Hematopoietic multipotent progenitor cell treated with erythropoietin and hydrocortisone succinate and interleukin-3 and kit ligand, for 17 days (in vitro differentiated cells): ENCODE measurements at regions not wholly inside any gene's neighbourhood (a gene's known extent, or its start where the extent isn't known, plus 50 kb on each side); places are given as distances from the start of the nearest gene placed in this dataset.

ENCODE experiments used
- DNase-seq: peaks from one replicate; pipeline ENCODE4 v3.0.0-alpha.2; 2015; ENCODE audit warnings: low spot score

DNA sequence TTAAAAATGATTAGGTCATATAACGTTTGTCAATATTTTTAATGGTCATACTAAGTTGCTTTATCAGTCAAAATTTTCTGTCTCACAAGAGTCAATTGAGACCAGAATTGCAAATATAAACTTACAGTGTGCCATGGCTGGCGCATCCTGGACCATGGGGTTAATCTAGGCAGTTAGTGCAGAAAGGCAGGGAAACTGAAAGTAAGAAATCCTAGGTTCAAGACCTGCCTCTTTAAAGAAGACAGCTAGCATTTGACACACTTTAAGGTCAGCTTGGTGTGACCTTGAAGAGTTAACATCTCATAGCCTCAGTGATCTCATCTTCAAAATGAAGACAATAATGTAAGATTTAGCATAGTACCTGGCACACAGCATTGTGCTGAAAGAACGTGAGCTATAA, 210.0 kb upstream of the DAB1 start:
- DNase-seq: no peak

DNA sequence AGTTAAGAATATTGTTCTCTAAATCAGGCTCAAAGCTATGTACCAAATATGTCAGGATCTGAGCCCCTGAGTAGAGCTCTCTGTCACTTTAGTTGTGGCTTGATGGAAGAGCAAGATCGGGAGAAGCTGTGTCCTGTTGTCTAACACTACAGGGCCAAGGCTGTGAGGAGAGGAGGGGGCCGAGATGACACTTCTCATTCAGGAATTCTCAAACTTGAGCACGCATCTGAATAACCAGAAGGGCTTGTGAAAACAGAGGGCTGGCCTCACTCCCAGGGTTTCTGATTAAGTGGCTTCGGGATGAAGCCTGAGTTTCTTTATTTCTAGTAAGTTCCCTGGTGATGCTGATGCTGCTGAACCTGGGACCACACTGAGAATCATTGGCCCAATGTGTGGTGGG, 209.2 kb upstream of the DAB1 start:
- no peak for DNase-seq

DNA sequence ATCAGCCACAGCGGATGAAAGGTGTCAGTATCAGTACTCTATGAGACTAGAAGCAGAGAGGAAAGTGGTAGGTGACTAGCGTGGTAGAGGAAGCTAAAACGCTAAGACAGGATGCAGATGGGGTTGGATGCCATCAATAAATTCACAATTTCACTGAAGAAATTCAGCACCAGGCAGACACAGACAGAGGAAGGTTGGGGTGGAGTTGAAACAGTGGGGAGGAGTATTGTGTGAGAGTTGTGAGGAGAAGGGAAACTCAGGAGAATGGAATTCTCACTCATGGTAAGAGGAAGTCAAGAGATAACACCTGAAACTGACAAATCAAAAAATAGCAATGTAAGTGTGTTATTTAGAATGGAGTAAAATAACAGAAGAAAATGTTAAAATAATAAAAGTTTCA, 208.5 kb upstream of the DAB1 start:
- DNase-seq: no peak

DNA sequence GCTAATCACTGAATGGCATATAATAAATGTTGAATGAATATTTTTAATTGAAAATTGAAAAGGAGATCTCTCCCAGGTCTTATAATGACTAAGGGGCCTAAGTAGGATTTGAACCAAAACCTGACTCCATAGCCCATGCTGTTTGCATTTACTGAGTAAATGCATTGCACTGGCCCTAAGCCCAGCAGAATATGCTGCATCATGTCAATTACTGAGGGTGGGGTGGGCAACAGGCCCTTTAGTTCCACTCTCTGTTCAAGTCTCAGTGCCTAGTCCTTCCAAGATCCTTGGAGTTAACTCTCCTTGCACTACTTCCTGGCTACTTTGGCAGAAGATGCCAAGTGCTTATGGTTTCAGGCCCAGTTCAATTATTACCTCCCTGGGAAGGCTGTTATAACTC, 203.8 kb upstream of the DAB1 start:
- DNase-seq: no peak

DNA sequence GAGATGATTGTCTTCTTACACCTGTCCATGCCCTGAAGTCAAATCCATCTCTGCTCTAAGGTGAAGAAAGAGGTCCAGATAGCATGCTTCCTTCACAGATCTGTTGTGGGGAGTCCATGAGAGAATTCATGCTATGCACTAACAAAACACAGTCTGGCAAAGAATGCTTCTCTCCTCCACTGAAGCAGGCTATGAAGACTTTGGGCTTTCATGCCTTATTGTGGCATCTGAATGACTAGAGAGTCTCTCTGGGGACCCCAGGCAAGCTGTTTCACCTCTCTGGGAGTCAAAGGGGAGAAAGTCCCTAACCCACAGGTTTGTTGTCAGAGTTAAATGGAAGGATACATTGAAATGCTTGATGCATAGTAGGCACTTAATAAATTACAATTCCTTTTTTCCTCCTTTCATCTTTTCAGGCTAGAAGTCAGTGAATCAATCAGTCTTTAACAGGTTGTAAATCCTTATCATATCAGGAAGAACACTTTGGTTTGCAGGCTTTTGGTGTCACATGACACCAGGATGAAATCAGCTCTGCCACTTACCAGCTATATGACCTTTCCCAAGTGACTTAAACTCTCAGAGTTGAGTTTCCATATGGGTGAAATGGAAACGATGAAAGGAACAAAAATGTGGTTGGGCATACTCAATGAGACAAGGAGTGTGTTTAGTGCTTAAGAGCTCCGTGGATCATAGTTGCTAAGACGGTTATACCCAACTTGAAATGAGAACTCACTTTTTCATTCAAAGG, 200.1 kb upstream of the DAB1 start:
- DNase-seq: no peak

DNA sequence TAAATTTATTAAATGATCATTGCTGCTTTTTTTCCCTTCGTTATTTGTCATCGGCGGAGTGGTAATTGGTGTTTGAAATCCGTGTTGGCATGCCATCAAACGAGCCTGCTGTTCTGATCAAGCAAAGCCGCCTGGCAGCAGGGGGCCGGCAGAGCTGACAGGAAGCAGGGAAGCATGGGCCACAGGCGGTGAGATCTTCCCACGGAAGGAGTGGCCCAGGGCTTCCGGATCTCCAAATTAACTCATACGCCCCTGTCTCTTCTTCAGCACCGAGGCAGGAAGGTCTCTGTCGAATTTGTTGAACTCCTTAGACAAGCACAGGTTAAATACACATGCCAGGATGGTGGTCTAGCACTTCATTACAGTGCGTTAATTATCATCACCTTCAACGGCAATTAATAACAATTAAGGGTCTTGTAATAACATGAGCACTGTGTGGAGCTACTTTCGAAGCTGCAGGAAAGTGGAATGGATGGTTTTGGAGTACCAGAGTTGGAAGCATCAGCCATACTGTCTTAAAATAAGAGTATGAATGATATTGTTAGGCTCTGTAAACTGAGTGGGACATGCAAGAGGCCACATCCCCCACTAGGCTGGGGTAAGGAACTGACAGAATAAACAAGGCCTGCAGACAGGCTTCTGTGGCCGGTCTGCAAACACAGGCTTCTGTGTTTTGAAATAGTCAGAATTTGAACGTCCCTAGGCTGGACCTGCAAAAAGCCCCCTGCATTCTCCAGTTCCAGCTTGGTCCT, 199.4 kb upstream of the DAB1 start:
- DNase-seq: no peak

DNA sequence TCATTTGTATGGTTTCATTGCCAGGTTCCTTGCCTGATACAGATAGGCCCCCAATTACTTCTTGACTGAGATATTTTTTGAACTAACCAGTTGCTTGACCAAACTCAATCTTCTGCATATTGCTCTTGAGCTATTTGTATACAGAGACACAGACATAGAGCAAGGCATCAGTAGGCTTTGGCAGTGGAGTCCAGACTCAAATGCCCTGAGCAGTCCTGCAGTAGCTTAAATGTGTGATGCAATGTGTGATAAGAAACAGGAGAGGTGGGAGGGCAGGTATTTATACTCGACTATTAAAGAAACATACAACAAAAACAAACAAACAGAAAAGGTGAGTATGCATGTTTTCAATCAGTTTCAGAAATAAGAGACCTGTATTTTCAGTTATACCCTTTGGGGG, 197.9 kb upstream of the DAB1 start:
- no peak for DNase-seq

DNA sequence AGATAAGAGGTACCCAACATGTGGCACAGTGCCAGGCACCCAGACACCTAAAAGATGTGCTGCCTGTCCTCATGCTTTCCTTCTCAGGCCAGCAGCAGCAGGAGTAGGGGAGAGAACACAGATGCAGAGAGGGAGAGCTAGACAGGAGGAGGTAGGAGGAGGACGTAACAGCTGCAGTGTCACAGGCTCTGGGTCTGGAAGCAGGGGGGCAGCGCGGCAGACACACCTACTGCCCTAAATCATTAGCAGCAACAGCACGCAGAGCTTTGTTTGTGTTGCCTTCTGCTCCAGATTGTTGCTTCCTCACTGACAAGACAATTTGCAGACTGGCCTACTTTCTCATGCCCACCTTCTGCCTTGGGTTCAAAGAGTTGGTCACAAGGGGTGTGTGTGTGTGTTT, 196.7 kb upstream of the DAB1 start:
- no peak for DNase-seq

DNA sequence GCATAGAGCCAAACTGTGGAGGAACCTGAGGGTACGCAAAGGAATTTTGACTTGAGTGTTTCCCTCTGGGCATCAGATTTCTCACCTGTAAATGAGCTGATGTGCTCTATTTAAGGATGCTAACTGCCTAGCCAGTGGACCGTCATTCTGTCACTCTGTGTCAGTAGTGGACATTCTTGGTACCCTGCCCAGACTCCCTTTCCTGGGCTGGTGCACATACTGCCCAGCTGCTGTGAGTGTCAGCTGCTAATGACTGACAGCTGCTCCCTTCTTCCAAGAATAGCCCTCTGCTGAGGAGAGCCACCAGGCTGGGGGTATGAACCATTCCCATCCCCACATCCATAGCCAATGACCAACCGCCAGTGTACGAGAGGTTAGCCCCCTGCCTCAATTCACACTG, 193.1 kb upstream of the DAB1 start:
- DNase-seq: no peak

DNA sequence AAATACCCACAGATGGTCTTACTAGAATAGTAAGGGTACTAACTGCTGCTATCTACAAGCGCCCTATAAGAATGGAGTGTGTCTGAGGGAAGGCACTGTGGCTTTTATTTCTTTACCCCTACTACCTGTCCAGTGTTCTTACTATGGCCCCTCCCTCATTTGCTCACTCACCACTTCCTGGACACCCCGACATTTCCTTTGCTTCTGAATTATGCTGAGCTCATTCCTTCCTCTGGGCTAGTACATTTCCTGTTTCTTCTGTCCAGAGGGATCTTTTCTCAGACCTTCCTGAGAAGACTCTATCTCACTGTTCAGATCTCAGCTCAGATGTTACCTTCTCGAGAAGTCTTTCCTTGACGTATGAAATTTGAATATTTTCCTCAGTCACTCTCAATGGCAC, 192.1 kb upstream of the DAB1 start:
- no peak for DNase-seq

DNA sequence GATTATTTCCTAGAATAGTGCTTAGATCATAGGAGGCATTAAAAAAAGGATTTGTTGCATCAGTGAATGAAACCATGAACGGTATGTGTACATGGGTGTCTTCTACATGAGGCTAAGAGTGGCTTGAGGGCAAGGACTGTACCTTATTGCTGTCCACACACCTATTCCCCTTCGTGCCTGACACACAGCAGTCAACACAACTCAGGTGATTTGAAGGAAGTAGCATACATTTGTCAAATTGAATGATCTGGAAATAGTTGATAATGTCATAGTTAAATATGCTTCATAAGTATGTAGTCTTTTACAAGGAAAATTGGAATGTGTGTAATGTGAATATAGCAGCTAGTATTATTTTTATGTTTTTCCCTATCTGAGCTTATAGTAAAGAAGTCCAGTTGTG, 189.0 kb upstream of the DAB1 start:
- DNase-seq: no peak

DNA sequence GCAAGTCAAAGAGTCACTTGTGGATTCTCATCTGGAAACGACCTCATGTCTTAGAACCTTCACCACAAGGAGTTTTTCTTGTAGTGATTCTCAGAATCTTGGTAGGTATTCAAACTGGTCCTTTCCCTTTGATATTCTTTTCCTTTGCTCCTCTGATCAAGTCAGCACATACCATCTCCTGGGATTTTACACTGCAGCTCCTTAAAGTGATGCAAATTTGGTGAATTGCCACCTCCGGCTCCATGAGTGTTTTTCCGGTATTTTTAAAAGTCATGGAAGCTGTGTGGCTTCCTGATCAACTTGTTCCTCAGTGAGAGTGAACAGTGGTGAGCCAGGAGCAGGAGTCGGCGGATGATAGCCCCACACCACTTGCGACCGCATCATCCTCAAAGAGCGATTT, 182.1 kb upstream of the DAB1 start:
- DNase-seq: no peak

DNA sequence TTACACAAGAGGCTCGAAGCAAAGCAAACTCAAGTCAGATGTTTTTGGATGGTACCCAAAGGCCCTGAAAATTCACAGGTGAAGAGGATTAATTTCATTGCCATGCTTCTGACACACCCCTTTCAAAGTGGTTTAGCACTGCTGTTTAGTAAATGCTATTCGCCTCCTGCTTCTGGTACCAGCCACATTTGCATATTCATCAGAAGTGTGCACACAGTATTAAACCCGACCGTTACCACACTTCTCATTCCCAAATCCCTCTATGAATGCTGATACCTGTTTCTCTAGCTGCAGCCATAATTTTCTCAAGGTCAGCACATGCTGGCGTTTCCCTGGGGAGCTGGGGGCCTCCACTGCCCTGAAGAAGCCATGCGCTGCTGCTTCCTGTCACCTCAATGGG, 179.8 kb upstream of the DAB1 start:
- no peak for DNase-seq

DNA sequence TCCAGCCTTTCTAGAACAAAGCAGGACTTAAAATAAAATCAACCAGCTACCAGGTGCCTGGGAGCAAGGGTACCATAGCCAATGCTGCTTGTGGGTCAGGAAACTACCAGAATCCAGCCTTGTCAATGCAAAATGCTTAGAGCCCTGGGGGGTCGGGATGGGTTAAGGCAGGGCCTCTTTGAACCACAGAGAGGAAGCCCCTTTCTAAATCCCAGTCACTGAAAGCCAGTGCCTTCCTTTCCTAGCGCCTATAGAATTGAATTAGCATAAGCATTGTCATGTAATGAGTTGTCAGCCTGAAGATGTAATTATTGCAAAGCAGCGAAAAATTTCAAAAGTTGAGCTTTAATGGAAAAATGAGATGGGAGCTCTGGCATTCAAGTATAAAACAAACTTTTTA, 176.6 kb upstream of the DAB1 start:
- DNase-seq: no peak

DNA sequence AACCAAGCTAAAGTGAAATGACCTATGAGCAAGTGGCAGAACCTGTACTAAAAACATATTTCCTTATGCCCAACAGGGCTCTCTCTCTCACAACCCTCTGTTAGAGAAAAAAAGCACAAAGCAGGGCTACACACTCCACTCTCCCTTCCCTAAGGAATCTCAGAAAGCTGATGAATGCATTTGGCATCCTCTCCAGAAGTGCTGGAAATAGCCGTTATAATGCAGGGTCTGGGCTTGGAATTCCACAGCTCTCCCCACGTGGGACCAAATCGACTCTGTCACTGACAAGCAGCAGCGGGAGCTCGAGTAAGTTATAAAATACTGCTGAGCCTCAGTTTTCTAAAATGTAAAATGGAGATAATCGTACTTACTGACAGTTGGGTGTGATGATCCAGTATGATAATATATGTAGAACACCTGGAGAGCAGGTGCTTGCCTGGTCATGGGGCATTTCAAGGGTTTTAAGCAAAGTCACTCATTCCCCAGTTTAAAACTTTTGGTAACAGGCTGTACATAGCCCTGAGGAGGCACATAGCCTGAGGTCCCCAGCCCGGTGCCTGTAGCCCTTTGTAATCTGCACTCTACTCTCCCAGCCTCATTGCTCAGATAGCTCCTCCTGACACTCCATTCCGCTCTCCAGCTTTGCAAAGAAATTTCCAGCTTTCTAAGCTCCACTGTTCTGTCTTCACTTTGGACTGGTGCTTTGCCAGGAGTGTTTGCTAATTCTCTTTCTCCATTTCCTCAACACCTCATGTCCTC, 175.6 kb upstream of the DAB1 start:
- no peak for DNase-seq

DNA sequence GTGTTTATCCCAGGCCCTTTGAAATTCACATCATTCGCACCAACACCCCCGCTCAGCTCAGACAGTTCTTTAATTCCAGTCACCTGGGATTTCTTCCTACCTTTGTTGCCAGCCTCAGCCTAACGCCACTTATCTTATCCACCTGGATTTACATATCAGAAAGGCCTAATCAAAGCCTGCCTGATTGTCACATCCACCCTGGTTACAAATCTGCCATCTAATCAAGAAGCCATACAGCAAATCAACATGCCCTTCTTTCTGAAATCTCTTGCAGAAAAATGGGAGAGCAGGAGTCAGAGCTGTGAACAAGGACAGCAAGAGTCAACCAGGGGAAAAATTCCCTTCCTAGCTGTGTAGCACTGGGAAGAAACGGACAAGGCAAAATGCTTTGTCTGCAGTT, 173.2 kb upstream of the DAB1 start:
- DNase-seq: no peak

DNA sequence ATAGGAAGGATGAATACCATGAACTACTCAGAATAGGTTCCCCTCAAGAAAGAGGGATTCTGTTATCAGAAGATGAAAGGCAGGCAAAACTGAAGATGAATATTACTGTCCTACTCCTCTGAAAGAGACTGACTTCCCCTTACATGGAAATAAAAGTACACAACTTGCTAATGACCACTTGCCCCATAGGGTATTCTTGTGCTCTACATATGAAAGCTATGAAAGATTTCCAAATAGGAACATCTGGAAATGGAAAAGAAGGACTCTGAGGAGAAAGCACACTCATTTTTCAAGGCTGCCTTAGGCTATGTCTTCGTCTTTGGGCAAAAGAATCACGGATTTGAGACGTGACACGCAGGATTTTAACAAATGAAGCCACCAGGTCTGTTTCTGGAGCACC, 170.1 kb upstream of the DAB1 start:
- no peak for DNase-seq

DNA sequence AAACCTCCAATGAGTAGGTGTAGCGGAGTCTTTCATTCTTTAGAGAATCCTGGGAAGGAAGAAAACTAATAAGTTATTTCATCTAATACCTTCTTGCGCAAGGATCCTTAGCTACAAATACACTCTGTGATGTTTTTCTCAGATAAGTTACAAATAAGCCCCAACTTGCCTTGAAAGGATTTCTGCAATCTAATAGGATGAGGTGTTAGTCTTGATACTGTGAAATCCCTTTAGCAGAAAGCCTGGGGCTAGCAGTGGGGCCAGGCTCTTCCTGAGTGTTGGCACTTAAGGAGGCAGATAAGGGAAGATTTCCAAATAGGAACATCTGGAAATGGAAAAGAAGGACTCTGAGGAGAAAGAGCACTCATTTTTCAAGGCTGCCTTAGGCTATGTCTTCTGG, 168.0 kb upstream of the DAB1 start:
- DNase-seq: no peak

DNA sequence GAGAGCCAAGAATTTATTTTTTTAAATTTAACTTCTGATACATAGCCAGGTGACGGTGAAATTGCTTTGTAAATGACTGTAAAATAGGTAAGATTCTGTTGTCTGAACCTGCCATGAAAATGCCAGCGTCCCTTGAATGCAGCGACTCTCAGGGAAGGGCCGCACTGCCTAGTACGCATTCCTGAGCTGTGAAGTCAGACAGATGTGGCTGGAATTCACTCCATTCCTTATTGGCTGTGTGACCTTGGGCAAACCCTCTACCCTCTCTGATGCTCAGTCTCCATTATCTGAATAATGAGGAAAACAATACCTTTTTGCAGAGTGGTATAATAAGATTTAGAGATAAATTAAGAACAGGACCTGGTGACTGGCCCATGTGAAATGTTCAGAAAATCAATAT, 167.1 kb upstream of the DAB1 start:
- no peak for DNase-seq

DNA sequence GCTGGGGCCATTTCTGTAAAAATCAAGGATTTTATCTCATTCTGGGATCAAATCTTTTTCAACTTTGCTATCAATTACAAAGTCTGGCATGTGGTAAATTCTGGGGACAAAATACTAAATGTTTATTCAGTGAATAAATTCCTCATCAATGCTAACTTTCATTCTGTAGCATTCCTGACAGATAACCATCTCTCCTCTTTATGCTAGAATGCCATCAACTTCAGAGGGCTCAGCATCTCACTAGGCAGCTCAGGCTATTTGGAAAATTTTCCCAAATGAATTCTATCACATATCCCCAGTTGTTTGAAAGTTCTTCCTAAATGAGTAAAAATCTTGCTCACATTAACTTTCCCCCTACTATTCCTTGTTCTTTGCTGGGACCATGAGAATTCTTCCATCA, 163.0 kb upstream of the DAB1 start:
- no peak for DNase-seq

DNA sequence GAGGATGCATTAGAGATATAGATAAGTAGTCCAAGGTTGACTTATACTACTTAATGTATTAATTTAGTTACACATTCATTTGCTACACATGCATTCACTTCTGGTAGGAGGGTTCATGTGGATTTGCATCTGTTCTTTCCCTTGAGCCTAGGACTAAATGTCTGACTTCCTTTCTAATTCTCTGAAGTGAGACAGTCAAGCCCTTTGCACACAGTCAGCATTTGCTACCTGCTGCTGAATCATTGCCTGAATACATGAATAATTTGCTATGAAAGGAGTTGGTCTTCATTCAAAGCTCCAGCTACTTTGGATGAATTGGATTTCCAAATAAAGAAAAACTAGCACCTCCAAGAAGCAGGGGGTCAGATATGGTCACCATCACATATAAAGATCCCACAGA, 154.8 kb upstream of the DAB1 start:
- no peak for DNase-seq

DNA sequence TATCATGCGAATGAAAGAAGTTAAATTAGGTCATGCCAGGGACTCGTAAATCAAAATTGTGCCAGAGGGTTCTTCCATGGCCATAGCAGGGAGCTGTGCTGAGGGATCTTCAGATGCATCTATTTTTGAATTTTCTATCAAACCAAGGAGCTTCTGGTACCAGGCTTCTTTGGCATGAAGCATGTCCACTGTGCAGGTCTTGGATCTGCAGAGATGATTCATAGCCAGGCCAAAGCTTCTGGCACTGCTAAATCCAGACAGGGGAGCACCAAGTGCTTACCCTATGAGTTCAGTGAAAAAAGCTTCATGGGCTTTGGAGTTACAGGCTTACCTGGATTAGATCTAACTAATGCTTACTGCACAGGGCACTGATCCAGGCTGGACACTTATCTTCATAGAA, 154.2 kb upstream of the DAB1 start:
- no peak for DNase-seq

DNA sequence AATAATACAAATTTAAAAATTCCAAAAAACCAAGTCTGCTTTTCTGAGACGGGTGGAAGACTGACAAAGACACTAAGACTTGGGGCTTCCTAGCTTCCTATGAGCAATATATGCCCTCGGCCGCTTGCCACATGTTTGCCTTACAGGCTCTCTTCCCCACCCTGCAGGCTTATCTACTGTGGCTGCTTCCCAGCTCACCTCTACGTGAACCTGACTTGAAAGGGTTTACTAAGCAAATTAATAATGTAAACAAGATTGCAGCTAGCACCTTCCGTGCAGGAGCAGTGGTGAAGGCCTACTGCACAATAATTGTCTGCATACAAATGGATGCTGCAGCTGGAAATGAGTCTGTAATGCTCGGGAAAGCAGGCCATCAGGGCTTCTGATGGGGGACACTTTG, 152.9 kb upstream of the DAB1 start:
- DNase-seq: no peak
